ENCODE measurements at regions not wholly inside any gene's neighbourhood (a gene's known extent, or its start where the extent isn't known, plus 50 kb on each side); places are given as distances from the start of the nearest gene placed in this dataset.

DNA sequence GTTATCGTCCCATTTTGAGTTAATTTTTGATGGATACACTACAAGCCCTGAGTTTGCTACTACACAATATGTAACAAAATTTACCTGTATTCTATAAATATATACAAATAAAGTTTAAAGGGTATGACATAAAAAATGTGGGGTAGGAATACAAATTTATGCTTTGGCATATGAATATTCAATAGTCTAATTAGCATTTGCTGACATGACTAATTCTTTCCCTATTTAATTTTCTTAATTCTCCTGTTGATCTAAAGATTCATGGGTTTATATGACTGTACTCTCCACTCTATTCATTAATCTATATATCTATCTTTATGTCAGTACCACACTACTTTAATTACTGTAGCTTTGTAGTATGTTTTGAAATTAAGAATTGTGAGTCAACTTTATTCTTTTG lies 1840.7 kb upstream of the FLRT2 start:
- Mint-ChIP-seq H3K27me3 (ENCODE audit: low read depth) (no peaks in the 10 kb centered on the region), H3K4me3 (no peak overlapping the region), H3K9me3 (peaks cover 21% of the 10 kb centered on the region), H3K27ac (no peak overlapping the region), H3K36me3 (ENCODE audit: low read depth) (no peaks in the 10 kb centered on the region), H3K4me1 (no peaks in the 10 kb centered on the region)
- TF ChIP-seq, protein P1, sequence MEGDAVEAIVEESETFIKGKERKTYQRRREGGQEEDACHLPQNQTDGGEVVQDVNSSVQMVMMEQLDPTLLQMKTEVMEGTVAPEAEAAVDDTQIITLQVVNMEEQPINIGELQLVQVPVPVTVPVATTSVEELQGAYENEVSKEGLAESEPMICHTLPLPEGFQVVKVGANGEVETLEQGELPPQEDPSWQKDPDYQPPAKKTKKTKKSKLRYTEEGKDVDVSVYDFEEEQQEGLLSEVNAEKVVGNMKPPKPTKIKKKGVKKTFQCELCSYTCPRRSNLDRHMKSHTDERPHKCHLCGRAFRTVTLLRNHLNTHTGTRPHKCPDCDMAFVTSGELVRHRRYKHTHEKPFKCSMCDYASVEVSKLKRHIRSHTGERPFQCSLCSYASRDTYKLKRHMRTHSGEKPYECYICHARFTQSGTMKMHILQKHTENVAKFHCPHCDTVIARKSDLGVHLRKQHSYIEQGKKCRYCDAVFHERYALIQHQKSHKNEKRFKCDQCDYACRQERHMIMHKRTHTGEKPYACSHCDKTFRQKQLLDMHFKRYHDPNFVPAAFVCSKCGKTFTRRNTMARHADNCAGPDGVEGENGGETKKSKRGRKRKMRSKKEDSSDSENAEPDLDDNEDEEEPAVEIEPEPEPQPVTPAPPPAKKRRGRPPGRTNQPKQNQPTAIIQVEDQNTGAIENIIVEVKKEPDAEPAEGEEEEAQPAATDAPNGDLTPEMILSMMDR (IDR thresholded peaks at IDR 0.05; ENCODE audit: unreplicated experiment in 3 of 3): no peak

DNA sequence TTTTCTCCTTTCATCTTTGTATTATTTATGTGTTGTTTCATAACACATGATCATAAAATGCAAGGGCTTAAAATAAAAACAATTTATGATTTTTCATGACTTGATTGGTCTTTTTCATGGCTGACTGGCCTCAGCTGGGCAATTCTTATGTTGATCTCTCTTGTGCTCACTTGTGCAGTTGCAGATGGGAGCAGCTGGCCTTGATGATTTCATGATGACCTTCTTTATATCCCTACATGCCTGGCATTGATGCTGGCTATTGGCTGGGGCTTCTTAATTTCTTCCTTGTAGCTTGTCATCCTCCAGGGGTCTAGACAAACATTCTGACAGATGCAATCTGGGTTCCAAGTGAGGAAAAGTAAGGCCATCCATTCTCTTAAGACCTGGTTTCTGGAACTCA lies 1832.8 kb upstream of the FLRT2 start:
- H3K36me3 Mint-ChIP-seq (ENCODE audit: low read depth): no peaks in the 10 kb centered on the region
- no peaks in the 10 kb centered on the region for H3K27me3 Mint-ChIP-seq (ENCODE audit: low read depth)
- TF ChIP-seq, protein P1 (IDR thresholded peaks at IDR 0.05; ENCODE audit: unreplicated experiment in 3 of 3): no peak
- H3K4me3 Mint-ChIP-seq: no peak overlapping the region
- H3K27ac Mint-ChIP-seq: no peak overlapping the region
- no peaks in the 10 kb centered on the region for H3K4me1 Mint-ChIP-seq
- H3K9me3 Mint-ChIP-seq: no peaks in the 10 kb centered on the region

DNA sequence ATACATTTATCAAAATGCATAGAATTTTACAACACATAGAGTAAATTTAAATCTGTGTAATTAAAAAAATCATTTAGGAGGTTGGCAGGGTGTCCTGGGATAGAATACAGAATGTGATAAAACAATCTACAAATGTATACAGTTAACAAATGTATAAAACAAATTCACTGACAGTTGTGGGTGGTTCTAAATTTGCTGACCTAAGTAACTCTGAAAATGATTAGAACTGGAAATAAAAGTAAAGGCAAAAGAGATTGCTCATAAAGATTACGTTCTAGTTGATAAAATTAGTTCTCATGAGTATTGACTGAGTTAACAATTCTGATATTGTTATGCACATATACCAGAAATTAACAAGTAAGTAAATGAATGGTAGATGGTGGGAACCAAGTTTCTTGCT lies 1827.3 kb upstream of the FLRT2 start:
- TF ChIP-seq, protein P1 (IDR thresholded peaks at IDR 0.05; ENCODE audit: unreplicated experiment in 3 of 3): no peak
- no peak overlapping the region for H3K4me3 Mint-ChIP-seq
- no peaks in the 10 kb centered on the region for H3K36me3 Mint-ChIP-seq (ENCODE audit: low read depth)
- peaks cover 10% of the 10 kb centered on the region for H3K4me1 Mint-ChIP-seq
- H3K27me3 Mint-ChIP-seq (ENCODE audit: low read depth): peaks cover 5% of the 10 kb centered on the region
- H3K9me3 Mint-ChIP-seq: no peaks in the 10 kb centered on the region
- H3K27ac Mint-ChIP-seq: no peak overlapping the region

DNA sequence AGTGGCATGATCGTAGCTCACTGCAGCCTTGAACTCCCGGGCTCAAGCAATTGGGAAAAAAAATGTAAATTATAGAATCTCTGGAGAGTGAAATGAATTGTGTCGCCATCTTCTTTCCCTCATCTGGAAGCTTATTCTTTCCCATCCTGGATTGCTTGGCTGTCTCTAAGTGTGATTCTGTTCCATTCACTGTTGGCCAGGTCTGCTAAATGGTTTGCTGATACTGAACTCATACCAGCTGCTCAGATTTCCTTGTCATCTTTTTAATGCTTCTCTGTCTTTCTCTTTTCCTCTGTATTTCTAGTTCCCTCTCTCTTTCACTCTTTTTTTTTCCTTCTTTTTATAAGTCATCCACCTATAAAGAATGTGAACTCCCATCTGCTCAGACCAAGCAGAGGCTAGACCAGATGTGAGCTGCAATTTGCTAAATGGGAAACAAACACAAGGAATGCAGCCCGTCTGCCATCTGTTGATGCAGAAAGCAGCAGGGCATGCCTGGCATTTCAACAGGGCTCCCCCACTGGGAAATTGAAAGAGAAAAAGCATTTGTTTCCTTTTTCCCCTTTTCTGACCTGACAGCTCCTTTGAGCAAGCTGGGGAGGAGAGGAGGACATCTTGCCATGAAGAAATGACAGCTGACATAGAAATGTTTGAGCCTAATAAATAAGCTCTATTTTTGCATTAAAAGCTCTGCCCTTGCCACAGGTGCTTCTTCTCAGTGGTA lies 1823.6 kb upstream of the FLRT2 start:
- Mint-ChIP-seq H3K4me3 (no peak overlapping the region), H3K36me3 (ENCODE audit: low read depth) (peaks cover 3% of the 10 kb centered on the region), H3K9me3 (peaks cover 9% of the 10 kb centered on the region), H3K4me1 (peaks cover 10% of the 10 kb centered on the region), H3K27ac (no peak overlapping the region), H3K27me3 (ENCODE audit: low read depth) (peaks cover 5% of the 10 kb centered on the region)
- TF ChIP-seq, protein P1 (IDR thresholded peaks at IDR 0.05; ENCODE audit: unreplicated experiment in 3 of 3): no peak

DNA sequence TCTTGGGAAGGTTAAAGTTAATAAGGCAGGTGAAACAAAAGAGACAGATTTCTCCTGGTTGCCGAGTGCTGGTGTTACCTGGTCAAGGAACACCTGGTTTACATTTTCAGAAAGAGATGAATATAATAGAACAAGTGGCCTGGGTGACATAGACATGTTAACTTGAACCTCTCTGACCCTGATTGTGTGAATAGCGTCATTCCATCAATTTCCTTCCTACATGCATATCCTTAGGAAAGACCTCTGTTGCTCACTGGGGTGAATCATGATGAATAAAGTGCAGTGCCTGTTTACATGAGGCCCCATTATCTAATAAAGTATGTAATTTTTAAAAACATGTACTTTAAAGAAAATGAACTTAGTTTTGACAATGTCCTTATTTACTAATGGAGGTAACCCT lies 1822.9 kb upstream of the FLRT2 start:
- peaks cover 5% of the 10 kb centered on the region for H3K27me3 Mint-ChIP-seq (ENCODE audit: low read depth)
- TF ChIP-seq, protein P1 (IDR thresholded peaks at IDR 0.05; ENCODE audit: unreplicated experiment in 3 of 3): no peak
- peaks cover 3% of the 10 kb centered on the region for H3K36me3 Mint-ChIP-seq (ENCODE audit: low read depth)
- no peak overlapping the region for H3K27ac Mint-ChIP-seq
- peaks cover 9% of the 10 kb centered on the region for H3K9me3 Mint-ChIP-seq
- no peak overlapping the region for H3K4me3 Mint-ChIP-seq
- H3K4me1 Mint-ChIP-seq: peaks cover 10% of the 10 kb centered on the region

DNA sequence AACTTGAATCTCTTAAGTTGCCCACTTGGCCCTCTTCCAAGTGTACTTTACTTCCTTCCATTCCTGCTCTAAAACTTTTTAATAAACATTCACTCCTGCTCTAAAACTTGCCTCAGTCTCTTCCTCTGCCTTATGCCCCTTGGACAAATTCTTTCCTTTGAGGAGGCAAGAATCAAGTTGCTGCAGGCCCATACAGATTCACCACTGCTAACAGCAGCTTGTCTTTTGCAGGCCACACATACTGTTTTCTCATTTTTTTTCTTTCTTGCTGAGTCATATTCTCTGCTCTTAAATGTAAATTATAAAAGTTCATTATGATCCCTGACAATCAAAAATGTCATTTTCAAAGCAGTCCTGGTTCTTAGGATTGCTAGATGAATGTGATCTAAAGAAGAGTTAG lies 1820.8 kb upstream of the FLRT2 start:
- Mint-ChIP-seq H3K4me3 (no peak overlapping the region), H3K4me1 (peaks cover 12% of the 10 kb centered on the region), H3K36me3 (ENCODE audit: low read depth) (peaks cover 3% of the 10 kb centered on the region), H3K27ac (no peak overlapping the region), H3K27me3 (ENCODE audit: low read depth) (peaks cover 3% of the 10 kb centered on the region), H3K9me3 (peaks cover 9% of the 10 kb centered on the region)
- TF ChIP-seq, protein P1 (IDR thresholded peaks at IDR 0.05; ENCODE audit: unreplicated experiment in 3 of 3): no peak
